ENCODE measurements at regions not wholly inside any gene's neighbourhood (a gene's known extent, or its start where the extent isn't known, plus 50 kb on each side); places are given as distances from the start of the nearest gene placed in this dataset.

DNA sequence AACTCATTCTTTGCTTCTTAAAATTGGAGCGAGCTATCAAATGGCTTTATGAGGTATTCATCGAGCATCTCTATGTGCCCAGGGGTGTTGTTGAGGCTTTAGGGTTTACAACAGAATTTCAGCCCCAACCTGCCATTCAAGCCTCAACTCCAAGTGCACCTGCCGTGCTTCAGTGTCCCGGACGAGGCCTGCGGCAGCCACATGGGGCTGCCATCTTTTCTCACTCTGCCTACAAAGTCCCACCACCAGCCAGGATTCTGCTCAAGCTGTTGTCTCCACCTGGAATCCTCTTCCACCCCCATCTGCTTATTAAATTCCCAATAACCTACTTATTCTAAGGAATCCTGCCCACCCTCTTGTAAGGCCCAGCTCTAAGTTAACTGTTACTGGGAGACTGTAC, 242.4 kb downstream of the OPA1 start:
- H3K27me3 ChIP-seq (ENCODE audit: insufficient read depth, low read length) = no peaks in the 10 kb centered on the region
- H3K27ac ChIP-seq (ENCODE audit: low read length) = no peak overlapping the region
- no peak overlapping the region for H3K4me3 ChIP-seq (ENCODE audit: low read length)
- H3K9ac ChIP-seq (ENCODE audit: low read depth, low read length) = no peak overlapping the region
- H3K36me3 ChIP-seq (ENCODE audit: insufficient read depth, low read depth, low read length) = no peaks in the 10 kb centered on the region
- no peaks in the 10 kb centered on the region for H3K9me3 ChIP-seq (ENCODE audit: insufficient read depth, low read depth, low read length)
- no peaks in the 10 kb centered on the region for H3K4me1 ChIP-seq (ENCODE audit: insufficient read depth, low read length)

- Histone ChIP-seq H3K27ac (ENCODE audit: low read length) (no peak overlapping the region), H3K27me3 (ENCODE audit: insufficient read depth, low read length) (no peaks in the 10 kb centered on the region), H3K4me1 (ENCODE audit: insufficient read depth, low read length) (no peaks in the 10 kb centered on the region), H3K9ac (ENCODE audit: low read depth, low read length) (no peak overlapping the region), H3K36me3 (ENCODE audit: insufficient read depth, low read depth, low read length) (no peaks in the 10 kb centered on the region), H3K4me3 (ENCODE audit: low read length) (no peak overlapping the region), H3K9me3 (ENCODE audit: insufficient read depth, low read depth, low read length) (no peaks in the 10 kb centered on the region)
Measured at GRCh38 chr3:193836511-193836910, 243.5 kb downstream of the OPA1 start.

DNA sequence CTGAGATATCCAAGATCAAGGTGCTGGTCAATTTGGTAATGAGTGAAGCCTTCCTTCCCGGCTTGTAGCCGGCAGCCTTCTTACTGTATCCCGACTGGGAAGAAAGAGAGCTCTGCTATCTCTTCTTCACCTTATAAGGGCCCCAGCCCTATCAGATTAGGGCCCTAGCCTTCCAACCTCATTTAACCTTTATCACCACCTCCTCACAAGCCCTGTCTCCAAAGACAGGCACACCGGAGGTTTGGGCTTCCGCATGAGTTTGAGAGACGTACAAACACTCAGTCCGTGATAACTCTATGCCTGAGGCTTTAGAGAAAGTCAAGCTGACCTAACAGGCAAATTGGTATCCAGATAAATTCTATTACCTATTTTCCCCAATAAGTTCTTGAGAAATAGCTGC, 243.9 kb downstream of the OPA1 start:
- H3K9ac ChIP-seq (ENCODE audit: low read depth, low read length) = no peak overlapping the region
- H3K4me1 ChIP-seq (ENCODE audit: insufficient read depth, low read length) = no peaks in the 10 kb centered on the region
- no peak overlapping the region for H3K4me3 ChIP-seq (ENCODE audit: low read length)

GRCh38 chr3:193837347-193837827, 244.4 kb downstream of the OPA1 start:
- no peak overlapping the region for H3K9ac ChIP-seq (ENCODE audit: low read depth, low read length)

More for the DNA sequence above, 243.9 kb downstream of the OPA1 start:
- Histone ChIP-seq H3K36me3 (ENCODE audit: insufficient read depth, low read depth, low read length) (no peaks in the 10 kb centered on the region), H3K27me3 (ENCODE audit: insufficient read depth, low read length) (no peaks in the 10 kb centered on the region), H3K27ac (ENCODE audit: low read length) (no peak overlapping the region), H3K9me3 (ENCODE audit: insufficient read depth, low read depth, low read length) (no peaks in the 10 kb centered on the region)

DNA sequence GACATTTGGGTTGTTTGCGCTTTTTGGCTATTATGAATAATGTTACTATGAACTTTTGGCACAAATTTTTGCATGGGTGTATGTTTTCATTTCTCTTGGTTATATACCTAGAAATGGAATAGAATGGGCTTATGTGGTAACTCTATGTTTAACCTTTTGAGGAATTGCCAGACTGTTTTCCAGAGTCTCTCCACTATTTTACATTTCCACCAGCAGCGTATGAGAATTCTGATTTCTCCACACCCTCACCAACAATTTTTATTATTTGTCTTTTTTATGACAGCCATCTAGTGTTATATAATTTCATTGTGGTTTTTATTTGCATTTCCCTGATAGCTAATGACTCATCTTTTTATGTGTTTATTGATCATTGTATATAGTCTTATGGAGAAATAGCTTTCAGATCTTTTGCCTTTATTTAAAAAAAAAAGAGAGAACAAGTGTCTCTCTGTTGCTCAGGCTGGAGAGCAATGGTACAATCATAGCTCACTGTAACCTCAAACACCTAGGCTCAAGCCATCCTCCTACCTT, 247.2 kb downstream of the OPA1 start:
- H3K9ac ChIP-seq (ENCODE audit: low read depth, low read length) = no peak overlapping the region
- H3K36me3 ChIP-seq (ENCODE audit: insufficient read depth, low read depth, low read length) = no peaks in the 10 kb centered on the region; the same call in 1 of the 2 replicates
- H3K9me3 ChIP-seq (ENCODE audit: insufficient read depth, low read depth, low read length) = no peaks in the 10 kb centered on the region
- no peaks in the 10 kb centered on the region for H3K27me3 ChIP-seq (ENCODE audit: insufficient read depth, low read length)
- H3K27ac ChIP-seq (ENCODE audit: low read length) = no peak overlapping the region
- H3K4me1 ChIP-seq (ENCODE audit: insufficient read depth, low read length) = no peaks in the 10 kb centered on the region
- no peak overlapping the region for H3K4me3 ChIP-seq (ENCODE audit: low read length)

More at GRCh38 chr3:193837347-193837827, 244.4 kb downstream of the OPA1 start:
- H3K27ac ChIP-seq (ENCODE audit: low read length) = no peak overlapping the region
- H3K4me3 ChIP-seq (ENCODE audit: low read length) = no peak overlapping the region
- no peaks in the 10 kb centered on the region for H3K27me3 ChIP-seq (ENCODE audit: insufficient read depth, low read length)
- no peaks in the 10 kb centered on the region for H3K9me3 ChIP-seq (ENCODE audit: insufficient read depth, low read depth, low read length)
- H3K36me3 ChIP-seq (ENCODE audit: insufficient read depth, low read depth, low read length) = no peaks in the 10 kb centered on the region
- no peaks in the 10 kb centered on the region for H3K4me1 ChIP-seq (ENCODE audit: insufficient read depth, low read length)

DNA sequence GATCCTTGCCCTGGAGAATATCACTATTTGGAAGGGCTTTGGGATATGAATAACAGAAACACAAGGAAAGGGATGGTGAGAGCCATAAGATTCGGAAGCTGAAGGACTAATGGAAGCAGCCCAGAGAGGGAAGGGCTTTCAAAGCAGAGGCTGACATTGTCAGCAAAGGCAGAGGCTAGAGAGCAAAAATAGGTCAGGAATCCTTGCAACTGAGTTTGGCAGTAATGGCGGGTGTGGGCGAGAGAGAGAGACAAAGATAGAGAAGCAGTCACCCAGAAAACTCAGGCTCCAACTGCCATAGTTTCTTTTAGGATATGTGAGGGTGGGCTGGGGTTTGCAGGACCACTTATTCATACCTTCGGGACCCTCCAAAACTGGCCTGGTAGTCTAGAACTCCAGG, 248.6 kb downstream of the OPA1 start:
- Histone ChIP-seq H3K27ac (ENCODE audit: low read length) (no peak overlapping the region), H3K4me3 (ENCODE audit: low read length) (no peak overlapping the region), H3K9me3 (ENCODE audit: insufficient read depth, low read depth, low read length) (no peaks in the 10 kb centered on the region)

GRCh38 chr3:193842029-193842798, 249.2 kb downstream of the OPA1 start:
- H3K4me1 ChIP-seq (ENCODE audit: insufficient read depth, low read length) = no peaks in the 10 kb centered on the region
- H3K36me3 ChIP-seq (ENCODE audit: insufficient read depth, low read depth, low read length) = no peaks in the 10 kb centered on the region; the same call in 1 of the 2 replicates
- H3K9ac ChIP-seq (ENCODE audit: low read depth, low read length) = no peak overlapping the region
- H3K4me3 ChIP-seq (ENCODE audit: low read length) = no peak overlapping the region
- no peak overlapping the region for H3K27ac ChIP-seq (ENCODE audit: low read length)
- peaks cover 4% of the 10 kb centered on the region; the same call in 1 of the 2 replicates for H3K27me3 ChIP-seq (ENCODE audit: insufficient read depth, low read length)
- H3K9me3 ChIP-seq (ENCODE audit: insufficient read depth, low read depth, low read length) = no peaks in the 10 kb centered on the region

More for the DNA sequence above, 248.6 kb downstream of the OPA1 start:
- Histone ChIP-seq H3K4me1 (ENCODE audit: insufficient read depth, low read length) (no peaks in the 10 kb centered on the region), H3K9ac (ENCODE audit: low read depth, low read length) (no peak overlapping the region), H3K27me3 (ENCODE audit: insufficient read depth, low read length) (peaks cover 4% of the 10 kb centered on the region; the same call in 1 of the 2 replicates), H3K36me3 (ENCODE audit: insufficient read depth, low read depth, low read length) (no peaks in the 10 kb centered on the region; the same call in 1 of the 2 replicates)

GRCh38 chr3:193842832-193843473, 249.9 kb downstream of the OPA1 start:
- Histone ChIP-seq H3K27ac (ENCODE audit: low read length) (no peak overlapping the region), H3K4me1 (ENCODE audit: insufficient read depth, low read length) (no peaks in the 10 kb centered on the region), H3K36me3 (ENCODE audit: insufficient read depth, low read depth, low read length) (no peaks in the 10 kb centered on the region; the same call in 1 of the 2 replicates), H3K27me3 (ENCODE audit: insufficient read depth, low read length) (peaks cover 4% of the 10 kb centered on the region; the same call in 1 of the 2 replicates), H3K9me3 (ENCODE audit: insufficient read depth, low read depth, low read length) (no peaks in the 10 kb centered on the region), H3K4me3 (ENCODE audit: low read length) (no peak overlapping the region), H3K9ac (ENCODE audit: low read depth, low read length) (no peak overlapping the region)

- Histone ChIP-seq H3K4me1 (ENCODE audit: insufficient read depth, low read length) (no peaks in the 10 kb centered on the region), H3K4me3 (ENCODE audit: low read length) (no peak overlapping the region), H3K36me3 (ENCODE audit: insufficient read depth, low read depth, low read length) (no peaks in the 10 kb centered on the region; the same call in 1 of the 2 replicates), H3K27me3 (ENCODE audit: insufficient read depth, low read length) (peaks cover 4% of the 10 kb centered on the region; the same call in 1 of the 2 replicates), H3K9ac (ENCODE audit: low read depth, low read length) (no peak overlapping the region), H3K9me3 (ENCODE audit: insufficient read depth, low read depth, low read length) (no peaks in the 10 kb centered on the region), H3K27ac (ENCODE audit: low read length) (no peak overlapping the region)
Measured at GRCh38 chr3:193843474-193844301, 250.7 kb downstream of the OPA1 start.

DNA sequence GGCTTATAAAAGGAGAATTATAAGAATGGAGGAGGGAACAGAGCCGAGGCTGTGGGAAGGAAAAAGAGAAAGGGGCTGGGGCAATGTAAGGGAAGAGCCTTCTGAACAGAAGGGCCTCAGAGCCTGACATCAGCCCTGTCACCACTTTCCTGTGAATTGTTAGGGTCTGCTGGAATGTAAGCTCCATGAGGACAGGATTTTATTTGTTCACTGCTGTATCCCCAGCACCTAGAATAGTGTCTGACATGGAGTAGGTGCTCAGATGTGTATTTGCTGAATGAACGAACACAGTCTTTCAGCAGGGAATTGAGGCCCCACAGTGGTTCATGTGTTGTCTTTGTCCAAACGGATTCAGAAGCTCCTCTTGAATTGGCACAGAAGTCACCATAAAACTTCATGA, 251.5 kb downstream of the OPA1 start:
- Histone ChIP-seq H3K27ac (ENCODE audit: low read length) (no peak overlapping the region), H3K4me3 (ENCODE audit: low read length) (no peak overlapping the region)

DNA sequence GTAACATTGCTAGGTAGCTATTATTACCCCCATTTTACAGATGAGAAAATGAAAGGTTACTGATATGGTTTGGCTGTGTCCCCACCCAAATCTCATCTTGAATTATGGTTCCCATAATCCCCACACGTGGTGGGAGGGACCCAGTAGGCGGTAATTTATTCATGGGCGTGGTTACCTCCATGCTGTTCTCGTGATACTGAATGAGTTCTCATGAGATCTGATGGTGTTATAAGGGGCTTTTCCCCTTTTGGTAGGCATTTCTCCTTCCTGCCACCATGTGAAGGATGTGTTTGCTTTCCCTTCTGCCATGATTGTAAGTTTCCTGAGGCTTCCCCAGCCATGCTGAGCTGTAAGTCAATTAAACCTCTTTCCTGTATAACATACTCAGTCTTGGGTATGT, 252.1 kb downstream of the OPA1 start:
- Histone ChIP-seq H3K27ac (ENCODE audit: low read length) (no peak overlapping the region), H3K36me3 (ENCODE audit: insufficient read depth, low read depth, low read length) (no peaks in the 10 kb centered on the region; the same call in 1 of the 2 replicates), H3K4me1 (ENCODE audit: insufficient read depth, low read length) (no peaks in the 10 kb centered on the region), H3K27me3 (ENCODE audit: insufficient read depth, low read length) (peaks cover 4% of the 10 kb centered on the region; the same call in 1 of the 2 replicates), H3K4me3 (ENCODE audit: low read length) (no peak overlapping the region), H3K9ac (ENCODE audit: low read depth, low read length) (no peak overlapping the region), H3K9me3 (ENCODE audit: insufficient read depth, low read depth, low read length) (no peaks in the 10 kb centered on the region; the same call in 1 of the 2 replicates)

More for the DNA sequence above, 251.5 kb downstream of the OPA1 start:
- Histone ChIP-seq H3K9me3 (ENCODE audit: insufficient read depth, low read depth, low read length) (no peaks in the 10 kb centered on the region; the same call in 1 of the 2 replicates), H3K4me1 (ENCODE audit: insufficient read depth, low read length) (no peaks in the 10 kb centered on the region), H3K9ac (ENCODE audit: low read depth, low read length) (no peak overlapping the region), H3K27me3 (ENCODE audit: insufficient read depth, low read length) (peaks cover 4% of the 10 kb centered on the region; the same call in 1 of the 2 replicates), H3K36me3 (ENCODE audit: insufficient read depth, low read depth, low read length) (no peaks in the 10 kb centered on the region; the same call in 1 of the 2 replicates)
